Bronchial epithelial cell (primary cell): ENCODE measurements at regions not wholly inside any gene's neighbourhood (a gene's known extent, or its start where the extent isn't known, plus 50 kb on each side); places are given as distances from the start of the nearest gene placed in this dataset.

ENCODE experiments used
- DNase-seq: peaks from one replicate; pipeline ENCODE4 v3.0.0-alpha.2; 2010; ENCODE audit warnings: low read depth
- FAIRE-seq: peaks from 2 replicates; lab custom pipeline; 2011; peaks lifted over from hg19 to GRCh38; lab: Jason Lieb, UNC
- H3K27me3 ChIP-seq: 2 replicates; pipeline ENCODE4 v1.5.1; 2011; ENCODE audit warnings: low read length; ENCODE audit not compliant: control insufficient read depth, insufficient read depth
- H3K36me3 ChIP-seq: 2 replicates; pipeline ENCODE4 v1.5.1; 2011; ENCODE audit warnings: low read length; ENCODE audit not compliant: control insufficient read depth, insufficient read depth
- H3K4me3 ChIP-seq: 2 replicates; pipeline ENCODE4 v1.5.1; 2011; ENCODE audit warnings: mild to moderate bottlenecking, low read depth, low read length, control low read depth
- CTCF ChIP-seq: IDR thresholded peaks from 2 replicates; pipeline ENCODE4 v1.5.1; 2011; ENCODE audit warnings: mild to moderate bottlenecking, moderate library complexity, low read length, control low read depth, inconsistent platforms; ENCODE audit not compliant: insufficient read depth, severe bottlenecking

DNA sequence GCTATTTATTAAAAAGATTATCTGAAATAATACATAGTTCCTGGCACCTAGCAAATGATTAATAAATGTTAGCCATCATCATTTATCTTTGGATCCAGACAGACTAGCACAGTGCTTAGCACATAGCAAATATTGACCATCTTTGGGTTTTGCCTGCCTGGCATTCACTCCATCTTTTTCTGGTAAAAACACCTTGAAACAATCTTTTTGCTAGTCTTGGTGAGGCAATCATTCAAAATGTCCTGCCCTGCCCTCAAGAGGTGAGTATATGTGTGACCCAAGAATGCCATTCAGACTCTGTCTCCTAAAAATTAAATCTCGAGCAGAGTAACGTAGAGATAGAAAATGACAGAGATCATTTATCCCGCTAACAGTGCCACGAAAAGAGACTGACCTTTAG, 78.3 kb upstream of the ZNF280D start:
- no peaks in the 10 kb centered on the region for H3K36me3 ChIP-seq
- FAIRE-seq (no peak), DNase-seq (no peak)
- no peak overlapping the region for H3K4me3 ChIP-seq
- H3K27me3 ChIP-seq = no peaks in the 10 kb centered on the region
- TF ChIP-seq CTCF = no peak

GRCh38 chr15:56808160-56808559, 74.9 kb upstream of the ZNF280D start:
- no peak for DNase-seq
- FAIRE-seq = no peak
- no peak overlapping the region for H3K4me3 ChIP-seq
- no peaks in the 10 kb centered on the region for H3K36me3 ChIP-seq
- H3K27me3 ChIP-seq = no peaks in the 10 kb centered on the region
- no peak for TF ChIP-seq CTCF

DNA sequence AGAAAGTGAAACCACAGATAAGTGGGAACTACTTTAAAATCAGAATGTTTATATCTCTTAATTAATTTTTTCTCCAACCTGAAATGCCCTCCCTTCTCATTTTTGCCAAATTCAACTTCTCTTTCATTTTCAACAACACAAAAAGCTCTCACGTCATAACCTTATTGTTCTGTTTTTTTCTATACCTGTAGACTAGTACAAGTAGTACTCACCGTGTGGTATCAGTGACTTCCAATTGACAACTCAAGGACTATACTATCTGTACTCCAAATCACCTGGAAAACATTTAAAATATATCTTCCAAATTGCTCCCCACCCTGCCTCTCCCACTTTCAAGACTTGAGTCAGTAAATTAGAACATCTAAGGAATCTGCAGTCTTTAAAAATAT, 72.8 kb upstream of the ZNF280D start:
- no peak overlapping the region for H3K4me3 ChIP-seq
- no peak for TF ChIP-seq CTCF
- DNase-seq = no peak
- no peaks in the 10 kb centered on the region for H3K36me3 ChIP-seq
- no peaks in the 10 kb centered on the region for H3K27me3 ChIP-seq
- no peak for FAIRE-seq

DNA sequence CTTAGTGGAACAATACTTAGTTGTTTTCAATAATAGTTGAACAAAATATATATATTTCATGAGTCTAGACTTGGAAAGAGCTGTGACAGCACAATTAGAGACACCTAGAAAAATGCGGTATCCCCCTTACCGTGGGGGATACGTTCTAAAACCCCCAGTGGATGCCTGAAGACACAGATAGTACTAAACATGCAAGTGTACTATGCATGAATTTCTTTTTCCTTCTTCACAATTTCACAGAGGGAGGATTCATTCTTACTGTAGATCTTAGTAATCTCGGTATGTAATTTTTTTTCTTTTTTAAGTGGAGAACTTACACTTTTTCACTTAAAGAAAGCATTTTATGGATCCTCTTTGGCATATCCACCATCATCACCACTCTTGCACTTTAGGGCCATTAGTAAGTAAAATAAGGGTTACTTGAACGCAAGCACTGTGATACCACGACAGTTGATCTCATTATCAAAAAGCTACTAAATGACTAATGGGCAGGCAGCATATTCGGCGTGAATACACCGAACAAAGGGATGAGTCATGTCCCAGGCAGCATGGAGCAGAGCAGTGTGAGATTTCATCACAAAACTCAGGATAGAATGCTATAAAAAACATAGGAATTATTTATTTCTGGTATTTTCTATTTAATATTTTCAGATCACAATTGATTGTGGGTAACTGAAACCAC, 72.3 kb upstream of the ZNF280D start:
- H3K4me3 ChIP-seq = no peak overlapping the region
- peak; percentile 89 for DNase-seq
- no peak for TF ChIP-seq CTCF

GRCh38 chr15:56804938-56805337, 71.6 kb upstream of the ZNF280D start:
- no peak for TF ChIP-seq CTCF
- DNase-seq (no peak), FAIRE-seq (no peak)
- H3K4me3 ChIP-seq = no peak overlapping the region
- no peaks in the 10 kb centered on the region for H3K36me3 ChIP-seq
- no peaks in the 10 kb centered on the region for H3K27me3 ChIP-seq

More for the DNA sequence above, 72.3 kb upstream of the ZNF280D start:
- no peak for FAIRE-seq
- Histone ChIP-seq H3K27me3 (no peaks in the 10 kb centered on the region), H3K36me3 (no peaks in the 10 kb centered on the region)

GRCh38 chr15:56804279-56804678, 71.0 kb upstream of the ZNF280D start:
- H3K27me3 ChIP-seq = no peaks in the 10 kb centered on the region
- DNase-seq (no peak), FAIRE-seq (no peak)
- H3K36me3 ChIP-seq = no peaks in the 10 kb centered on the region
- no peak overlapping the region for H3K4me3 ChIP-seq
- no peak for TF ChIP-seq CTCF
